Cardiac muscle cell (in vitro differentiated cells and primary cell): ENCODE measurements at regions not wholly inside any gene's neighbourhood (a gene's known extent, or its start where the extent isn't known, plus 50 kb on each side); places are given as distances from the start of the nearest gene placed in this dataset.

Experiments
- DNase-seq, 2 donors: peaks; one replicate each; pipeline versions ENCODE4 v3.0.0 to v3.0.0-alpha.2; 2010 to 2017; ENCODE audit warnings: low read depth in 1 of 2, low spot score in 1 of 2
- H3K27ac ChIP-seq: fragments of 200-600 bp; sonication (generic); 2 replicates; pipeline ENCODE4 v1.5.1; 2016
- H3K27me3 ChIP-seq: fragments of 200-600 bp; sonication (generic); 2 replicates; pipeline ENCODE4 v1.6.0; 2016; ENCODE audit warnings: control low read depth
- H3K36me3 ChIP-seq: fragments of 200-600 bp; sonication (generic); 2 replicates; pipeline ENCODE4 v1.5.1; 2016; ENCODE audit warnings: control low read depth
- H3K4me1 ChIP-seq: fragments of 200-600 bp; sonication (generic); 2 replicates; pipeline ENCODE4 v1.8.1; 2017; ENCODE audit warnings: low read depth, mild to moderate bottlenecking, mixed run types
- H3K4me3 ChIP-seq: fragments of 200-600 bp; sonication (generic); 2 replicates; pipeline ENCODE4 v1.5.1; 2016; ENCODE audit warnings: mild to moderate bottlenecking
- H3K9me3 ChIP-seq: fragments of 200-600 bp; sonication (generic); 2 replicates; pipeline ENCODE4 v1.5.1; 2017; ENCODE audit warnings: low read depth, mild to moderate bottlenecking, control low read depth
- TF ChIP-seq, protein P1 (sequence below): IDR thresholded peaks from 2 replicates; pipeline ENCODE4 v1.5.1; 2012; ENCODE audit warnings: low read depth, mild to moderate bottlenecking, low read length

DNA sequence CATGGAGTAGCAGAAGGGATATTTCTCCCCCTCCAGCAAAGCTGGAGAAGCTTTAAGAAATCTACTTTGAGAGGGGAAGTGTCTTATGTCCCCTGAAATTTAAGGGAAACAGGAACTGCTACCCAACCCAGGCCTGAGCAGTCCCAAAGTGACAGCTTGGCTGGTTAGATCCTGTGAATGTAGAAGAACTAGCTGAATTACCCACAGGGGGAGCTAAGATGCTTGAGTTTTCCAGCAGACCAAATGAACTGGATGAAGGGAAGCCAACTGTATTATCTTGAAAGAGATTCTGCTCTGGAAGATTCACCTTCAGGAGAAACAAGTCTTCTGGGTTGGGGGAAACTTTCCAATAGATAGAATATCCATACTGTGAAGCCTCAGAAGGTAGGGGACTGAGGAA, 303.3 kb upstream of the MMS22L start:
- peak in 1 of 2 donors; percentile 50 for DNase-seq

DNA sequence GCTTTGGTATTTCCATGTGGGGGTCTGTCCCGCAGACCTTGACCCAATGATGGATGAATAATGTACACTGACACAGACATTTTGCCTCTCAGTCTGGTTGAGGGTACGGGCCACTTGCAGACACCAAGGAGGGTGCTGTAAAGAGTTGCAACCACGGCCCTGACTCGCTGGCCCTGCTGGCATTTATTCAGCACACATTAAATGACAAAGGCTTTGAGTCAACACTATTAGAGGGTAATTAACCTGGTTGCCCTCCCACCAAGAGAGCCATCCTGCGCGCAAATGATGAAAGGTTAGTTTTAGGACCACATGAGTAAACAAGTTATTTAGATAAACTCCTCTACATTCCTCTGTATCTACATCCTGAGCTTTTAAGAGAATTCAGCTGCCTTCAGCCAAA, 308.9 kb upstream of the MMS22L start:
- TF ChIP-seq, protein P1, sequence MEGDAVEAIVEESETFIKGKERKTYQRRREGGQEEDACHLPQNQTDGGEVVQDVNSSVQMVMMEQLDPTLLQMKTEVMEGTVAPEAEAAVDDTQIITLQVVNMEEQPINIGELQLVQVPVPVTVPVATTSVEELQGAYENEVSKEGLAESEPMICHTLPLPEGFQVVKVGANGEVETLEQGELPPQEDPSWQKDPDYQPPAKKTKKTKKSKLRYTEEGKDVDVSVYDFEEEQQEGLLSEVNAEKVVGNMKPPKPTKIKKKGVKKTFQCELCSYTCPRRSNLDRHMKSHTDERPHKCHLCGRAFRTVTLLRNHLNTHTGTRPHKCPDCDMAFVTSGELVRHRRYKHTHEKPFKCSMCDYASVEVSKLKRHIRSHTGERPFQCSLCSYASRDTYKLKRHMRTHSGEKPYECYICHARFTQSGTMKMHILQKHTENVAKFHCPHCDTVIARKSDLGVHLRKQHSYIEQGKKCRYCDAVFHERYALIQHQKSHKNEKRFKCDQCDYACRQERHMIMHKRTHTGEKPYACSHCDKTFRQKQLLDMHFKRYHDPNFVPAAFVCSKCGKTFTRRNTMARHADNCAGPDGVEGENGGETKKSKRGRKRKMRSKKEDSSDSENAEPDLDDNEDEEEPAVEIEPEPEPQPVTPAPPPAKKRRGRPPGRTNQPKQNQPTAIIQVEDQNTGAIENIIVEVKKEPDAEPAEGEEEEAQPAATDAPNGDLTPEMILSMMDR = no peak
- Histone ChIP-seq H3K27ac (no peak overlapping the region), H3K9me3 (no peaks in the 10 kb centered on the region), H3K4me1 (peaks cover 19% of the 10 kb centered on the region), H3K36me3 (no peaks in the 10 kb centered on the region), H3K4me3 (no peak overlapping the region), H3K27me3 (no peaks in the 10 kb centered on the region)
- DNase-seq = no peak

More for the DNA sequence above, 303.3 kb upstream of the MMS22L start:
- TF ChIP-seq, protein P1 = no peak
- H3K4me1 ChIP-seq = peaks cover 7% of the 10 kb centered on the region
- H3K9me3 ChIP-seq = no peaks in the 10 kb centered on the region
- no peaks in the 10 kb centered on the region for H3K27me3 ChIP-seq
- H3K4me3 ChIP-seq = no peak overlapping the region
- H3K36me3 ChIP-seq = no peaks in the 10 kb centered on the region
- peak overlapping the region; percentile 73 for H3K27ac ChIP-seq

DNA sequence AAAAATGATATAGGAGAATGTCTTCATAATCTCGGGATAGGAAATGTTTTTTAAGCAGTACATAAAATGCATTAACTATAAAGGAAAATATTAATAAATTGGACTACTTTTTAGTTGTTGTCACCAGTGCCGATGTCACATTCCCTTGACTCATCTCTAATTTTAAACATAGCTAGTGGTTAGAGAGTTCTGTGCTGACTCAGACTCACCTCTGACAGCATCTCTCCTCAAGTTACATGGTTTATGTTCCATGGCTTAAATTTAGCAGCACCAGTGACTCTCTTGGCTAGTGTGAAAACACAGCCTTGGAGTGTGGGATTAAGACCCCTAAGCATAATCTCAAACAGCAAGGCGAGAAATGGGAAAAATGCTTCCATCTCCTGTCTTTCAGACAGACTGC, 311.8 kb upstream of the MMS22L start:
- Histone ChIP-seq H3K4me3 (no peak overlapping the region), H3K36me3 (no peaks in the 10 kb centered on the region), H3K27ac (peak overlapping the region; percentile 95), H3K4me1 (peaks cover 33% of the 10 kb centered on the region), H3K9me3 (no peaks in the 10 kb centered on the region), H3K27me3 (no peaks in the 10 kb centered on the region)
- peak in 1 of 2 donors; percentile 78 for DNase-seq
- TF ChIP-seq, protein P1 = no peak

DNA sequence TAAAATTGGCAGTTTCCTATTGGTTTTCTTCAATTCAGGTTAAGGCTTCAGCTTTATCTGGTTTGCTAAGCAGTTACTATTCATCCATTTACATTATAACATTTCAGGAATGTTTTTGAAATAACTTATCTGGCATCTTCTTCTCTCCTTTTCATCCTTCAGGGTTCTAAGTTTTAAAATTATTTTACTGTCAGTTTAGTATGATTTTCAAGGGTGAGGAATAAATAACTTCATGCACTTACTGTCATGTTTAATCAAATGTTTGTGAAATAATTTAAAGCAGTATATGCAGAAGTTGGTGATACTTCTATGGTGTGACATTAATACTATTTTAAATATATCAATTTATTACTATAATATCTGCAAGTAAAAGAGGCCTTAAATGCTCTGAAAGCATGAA, 338.1 kb upstream of the MMS22L start:
- DNase-seq = no peak
- TF ChIP-seq, protein P1 = no peak
- no peaks in the 10 kb centered on the region for H3K4me1 ChIP-seq
- H3K27me3 ChIP-seq = no peaks in the 10 kb centered on the region
- no peak overlapping the region for H3K27ac ChIP-seq
- H3K4me3 ChIP-seq = no peak overlapping the region
- H3K36me3 ChIP-seq = no peaks in the 10 kb centered on the region
- no peaks in the 10 kb centered on the region for H3K9me3 ChIP-seq

DNA sequence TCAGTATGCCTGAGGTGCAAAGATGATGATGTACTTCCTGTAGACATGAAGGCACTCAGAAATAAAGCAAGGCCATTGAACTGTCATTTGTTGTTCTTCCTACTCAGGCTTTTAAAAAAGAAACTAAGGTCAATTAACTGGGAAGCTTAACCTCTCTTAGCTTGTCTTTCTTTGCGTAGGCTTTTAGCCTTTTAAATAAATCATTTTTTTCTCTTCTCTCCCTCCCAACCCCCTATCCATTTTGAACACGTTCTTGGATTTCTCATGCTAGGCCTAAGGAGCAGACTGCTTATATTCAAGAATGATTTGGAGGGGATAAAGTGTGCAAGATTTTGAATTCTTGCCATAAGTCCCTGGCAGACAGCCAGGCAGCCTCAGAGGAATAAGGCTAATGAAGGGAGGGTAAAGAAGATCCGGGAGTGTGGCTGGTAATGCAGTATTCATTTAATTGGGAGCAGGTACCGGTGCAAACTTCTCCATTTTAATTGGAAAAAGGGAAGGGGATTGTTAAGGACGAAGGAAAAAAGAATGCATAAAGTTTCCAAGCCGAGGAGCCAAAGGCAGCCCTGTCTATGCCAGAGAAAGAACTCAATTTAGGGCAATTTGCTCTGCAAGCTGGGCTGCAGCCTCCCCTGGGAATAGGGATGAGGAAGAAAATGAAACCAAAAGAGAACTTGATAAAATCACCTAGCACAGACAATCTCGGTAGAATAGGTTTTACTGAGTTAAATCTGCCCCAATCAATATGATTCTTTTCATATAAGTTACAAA, 343.8 kb upstream of the MMS22L start:
- no peaks in the 10 kb centered on the region for H3K36me3 ChIP-seq
- peak overlapping the region; percentile 24 for H3K27ac ChIP-seq
- no peak overlapping the region for H3K4me3 ChIP-seq
- no peak for DNase-seq
- H3K27me3 ChIP-seq = no peaks in the 10 kb centered on the region
- H3K4me1 ChIP-seq = no peaks in the 10 kb centered on the region
- TF ChIP-seq, protein P1 = no peak
- no peaks in the 10 kb centered on the region for H3K9me3 ChIP-seq
